ENCODE measurements at regions not wholly inside any gene's neighbourhood (a gene's known extent, or its start where the extent isn't known, plus 50 kb on each side); places are given as distances from the start of the nearest gene placed in this dataset.
"Not testable (repeated sequence)": the region's sequence is repeated elsewhere in the genome, so short reads cannot be mapped to it uniquely, and the experiment has no call there.

DNA sequence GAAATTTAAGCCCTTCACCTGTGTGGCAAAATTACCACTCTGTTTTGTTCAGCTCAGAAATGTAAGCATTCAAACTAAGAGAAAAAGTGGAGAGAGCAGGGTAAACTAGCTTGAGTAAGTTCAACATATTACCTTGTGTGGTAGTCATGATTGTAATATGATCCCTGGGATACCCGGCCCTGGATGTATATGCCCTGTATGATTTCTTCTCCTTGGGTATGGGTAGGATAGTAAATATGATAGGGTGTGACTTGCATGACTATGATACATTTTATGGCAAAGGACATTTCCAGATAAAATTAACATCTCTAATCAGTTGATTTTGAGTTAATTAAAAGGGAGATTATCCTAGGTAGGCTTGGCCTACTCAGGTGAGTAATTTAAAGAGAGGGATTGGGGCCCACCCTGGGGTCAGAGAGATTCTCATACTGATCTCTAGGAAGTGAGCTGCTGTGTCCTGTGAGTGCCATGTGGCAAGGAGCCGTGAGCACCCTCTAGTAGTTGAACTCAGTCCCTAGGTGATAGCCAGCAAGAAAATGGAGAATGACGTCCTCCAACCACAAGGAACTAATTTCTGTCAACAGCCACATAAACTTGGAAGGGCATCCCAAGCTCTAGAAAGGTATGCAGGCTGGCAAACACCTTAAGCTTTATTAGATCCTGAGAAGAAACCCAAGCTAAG is 62.2 kb upstream of the ANXA1 start:
- Histone ChIP-seq H3K36me3 (no peaks in the 10 kb centered on the region), H3K9me3 (ENCODE audit: severe bottlenecking) (no peaks in the 10 kb centered on the region), H3K4me3 (ENCODE audit: low read depth, low read length) (no peak overlapping the region), H3K27me3 (ENCODE audit: insufficient read depth, low read depth, severe bottlenecking) (no peaks in the 10 kb centered on the region), H3K27ac (no peak overlapping the region)
- DNase-seq, result no peak
- TF ChIP-seq, protein P1, sequence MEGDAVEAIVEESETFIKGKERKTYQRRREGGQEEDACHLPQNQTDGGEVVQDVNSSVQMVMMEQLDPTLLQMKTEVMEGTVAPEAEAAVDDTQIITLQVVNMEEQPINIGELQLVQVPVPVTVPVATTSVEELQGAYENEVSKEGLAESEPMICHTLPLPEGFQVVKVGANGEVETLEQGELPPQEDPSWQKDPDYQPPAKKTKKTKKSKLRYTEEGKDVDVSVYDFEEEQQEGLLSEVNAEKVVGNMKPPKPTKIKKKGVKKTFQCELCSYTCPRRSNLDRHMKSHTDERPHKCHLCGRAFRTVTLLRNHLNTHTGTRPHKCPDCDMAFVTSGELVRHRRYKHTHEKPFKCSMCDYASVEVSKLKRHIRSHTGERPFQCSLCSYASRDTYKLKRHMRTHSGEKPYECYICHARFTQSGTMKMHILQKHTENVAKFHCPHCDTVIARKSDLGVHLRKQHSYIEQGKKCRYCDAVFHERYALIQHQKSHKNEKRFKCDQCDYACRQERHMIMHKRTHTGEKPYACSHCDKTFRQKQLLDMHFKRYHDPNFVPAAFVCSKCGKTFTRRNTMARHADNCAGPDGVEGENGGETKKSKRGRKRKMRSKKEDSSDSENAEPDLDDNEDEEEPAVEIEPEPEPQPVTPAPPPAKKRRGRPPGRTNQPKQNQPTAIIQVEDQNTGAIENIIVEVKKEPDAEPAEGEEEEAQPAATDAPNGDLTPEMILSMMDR (IDR thresholded peaks at IDR 0.05; ENCODE audit: low read depth, low read length), result no peak

- H3K27ac ChIP-seq; H3K4me3 ChIP-seq (ENCODE audit: low read depth, low read length): not testable (repeated sequence)
These were observed 63.8 kb upstream of the ANXA1 start for GRCh38 chr9:73087876-73088275.

GRCh38 chr9:73083519-73083918 is 68.1 kb upstream of the ANXA1 start:
- TF ChIP-seq, protein P1 (IDR thresholded peaks at IDR 0.05; ENCODE audit: low read depth, low read length), result no peak
- no peak overlapping the region for H3K4me3 ChIP-seq (ENCODE audit: low read depth, low read length)
- DNase-seq, result no peak
- no peaks in the 10 kb centered on the region for H3K27me3 ChIP-seq (ENCODE audit: insufficient read depth, low read depth, severe bottlenecking)
- no peak overlapping the region for H3K27ac ChIP-seq
- H3K9me3 ChIP-seq (ENCODE audit: severe bottlenecking), result no peaks in the 10 kb centered on the region
- H3K36me3 ChIP-seq, result no peaks in the 10 kb centered on the region

More at GRCh38 chr9:73087876-73088275, 63.8 kb upstream of the ANXA1 start:
- H3K36me3 ChIP-seq; H3K27me3 ChIP-seq (ENCODE audit: insufficient read depth, low read depth, severe bottlenecking); H3K9me3 ChIP-seq (ENCODE audit: severe bottlenecking); DNase-seq: not testable (repeated sequence)

DNA sequence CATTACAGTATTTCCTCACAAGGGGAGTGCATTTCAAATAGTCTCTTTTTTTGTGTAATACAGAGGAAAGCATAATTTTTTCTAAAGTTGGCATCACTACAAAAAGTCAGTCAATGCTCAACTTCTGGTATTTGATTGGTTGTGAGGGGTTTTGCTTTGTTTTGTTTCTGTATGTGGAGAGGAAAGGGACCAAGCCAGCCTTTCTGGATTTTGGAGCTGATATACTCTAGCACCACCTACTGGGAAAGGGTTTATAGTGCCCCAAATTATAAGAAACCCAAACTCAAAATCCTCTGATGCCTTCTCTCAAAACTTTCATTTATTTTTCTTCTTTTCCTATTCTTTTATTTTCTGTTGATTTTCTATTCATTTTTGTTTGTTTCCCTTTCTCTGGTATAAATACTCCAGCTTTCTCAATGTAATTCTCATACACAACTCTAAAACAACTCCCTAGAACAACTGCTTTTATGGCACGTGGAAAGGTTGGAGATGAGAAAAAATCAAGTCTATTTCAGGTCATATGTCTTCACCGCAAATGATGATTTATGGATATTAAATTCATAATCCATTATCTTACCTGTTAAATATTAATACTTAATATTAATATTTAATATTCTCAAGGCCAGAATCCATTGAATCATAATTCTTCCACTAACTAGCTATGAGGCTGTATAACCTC is 69.5 kb upstream of the ANXA1 start:
- Histone ChIP-seq H3K36me3 (no peaks in the 10 kb centered on the region), H3K27me3 (ENCODE audit: insufficient read depth, low read depth, severe bottlenecking) (no peaks in the 10 kb centered on the region), H3K27ac (no peak overlapping the region), H3K9me3 (ENCODE audit: severe bottlenecking) (no peaks in the 10 kb centered on the region), H3K4me3 (ENCODE audit: low read depth, low read length) (no peak overlapping the region)
- TF ChIP-seq, protein P1 (IDR thresholded peaks at IDR 0.05; ENCODE audit: low read depth, low read length), result peak; percentile 72
- no peak for DNase-seq

GRCh38 chr9:73080110-73080694 is 71.5 kb upstream of the ANXA1 start:
- no peak overlapping the region for H3K4me3 ChIP-seq (ENCODE audit: low read depth, low read length)
- no peak for DNase-seq
- no peak overlapping the region for H3K27ac ChIP-seq
- TF ChIP-seq, protein P1 (IDR thresholded peaks at IDR 0.05; ENCODE audit: low read depth, low read length), result no peak
- H3K9me3 ChIP-seq (ENCODE audit: severe bottlenecking), result no peaks in the 10 kb centered on the region
- H3K27me3 ChIP-seq (ENCODE audit: insufficient read depth, low read depth, severe bottlenecking), result no peaks in the 10 kb centered on the region
- H3K36me3 ChIP-seq, result no peaks in the 10 kb centered on the region

- TF ChIP-seq, protein P1 (IDR thresholded peaks at IDR 0.05; ENCODE audit: low read depth, low read length), result peak; percentile 29; the same call in 1 of the 2 replicates
- H3K27ac ChIP-seq, result no peak overlapping the region
- H3K9me3 ChIP-seq (ENCODE audit: severe bottlenecking), result no peaks in the 10 kb centered on the region
- no peak overlapping the region for H3K4me3 ChIP-seq (ENCODE audit: low read depth, low read length)
- no peaks in the 10 kb centered on the region for H3K27me3 ChIP-seq (ENCODE audit: insufficient read depth, low read depth, severe bottlenecking)
- H3K36me3 ChIP-seq, result no peaks in the 10 kb centered on the region
- DNase-seq, result no peak
These were observed 72.3 kb upstream of the ANXA1 start for GRCh38 chr9:73079326-73079725.
